Astrocyte of the cerebellum (primary cell): ENCODE measurements at regions not wholly inside any gene's neighbourhood (a gene's known extent, or its start where the extent isn't known, plus 50 kb on each side); places are given as distances from the start of the nearest gene placed in this dataset.

ENCODE experiments used
- DNase-seq: peaks from one replicate; pipeline ENCODE4 v3.0.0-alpha.2; 2011; ENCODE audit warnings: low read depth
- H3K4me3 ChIP-seq: 2 replicates; pipeline ENCODE4 v1.5.1; 2011; ENCODE audit warnings: mild to moderate bottlenecking, low read depth, low read length, moderate library complexity
- CTCF ChIP-seq: IDR thresholded peaks from 2 replicates; pipeline ENCODE4 v1.5.1; 2012; ENCODE audit warnings: low read length, low read depth, moderate library complexity, mild to moderate bottlenecking; ENCODE audit errors: missing control alignments
- in situ Hi-C: cut with HindIII; loops from 2 replicates; pipeline ENCODE4 v1.10.0; 2017; ENCODE audit warnings: low sequenced_read_pairs

- in situ Hi-C loops, result no loop called here
- DNase-seq, result no peak
- no peak for TF ChIP-seq CTCF
- H3K4me3 ChIP-seq, result no peak overlapping the region
These were observed 202.1 kb upstream of the ADGRL2 start for GRCh38 chr1:81598623-81599022.

- no peak overlapping the region for H3K4me3 ChIP-seq
- DNase-seq, result no peak
- in situ Hi-C loops, result no loop called here
- no peak for TF ChIP-seq CTCF
These were observed 202.9 kb upstream of the ADGRL2 start for GRCh38 chr1:81597720-81598426.

- in situ Hi-C loops, result no loop called here
- no peak for DNase-seq
- no peak overlapping the region for H3K4me3 ChIP-seq
- no peak for TF ChIP-seq CTCF
These were observed 204.4 kb upstream of the ADGRL2 start for GRCh38 chr1:81596341-81596740.

- TF ChIP-seq CTCF, result no peak
- no peak overlapping the region for H3K4me3 ChIP-seq
- no peak for DNase-seq
- in situ Hi-C loops, result no loop called here
These were observed 206.5 kb upstream of the ADGRL2 start for GRCh38 chr1:81594206-81594605.

- DNase-seq, result no peak
- in situ Hi-C loops, result no loop called here
- no peak for TF ChIP-seq CTCF
- H3K4me3 ChIP-seq, result no peak overlapping the region
These were observed 208.5 kb upstream of the ADGRL2 start for GRCh38 chr1:81592233-81592632.

GRCh38 chr1:81590171-81590570 is 210.6 kb upstream of the ADGRL2 start:
- DNase-seq, result no peak
- TF ChIP-seq CTCF, result no peak
- no peak overlapping the region for H3K4me3 ChIP-seq
- in situ Hi-C loops, result no loop called here
